OCI-LY3 (cell line): ENCODE measurements at regions not wholly inside any gene's neighbourhood (a gene's known extent, or its start where the extent isn't known, plus 50 kb on each side); places are given as distances from the start of the nearest gene placed in this dataset.

Experiments
- EZH2phosphoT487 ChIP-seq: fragments of 200-600 bp; shearing (Covaris generic); IDR thresholded peaks from 2 replicates; pipeline ENCODE4 v1.6.1; 2018; ENCODE audit warnings: antibody characterized with exemption, mixed run types, low read depth
- TF ChIP-seq, protein P1 (sequence below): fragments of 200-600, 300-600 bp; sonication (generic); IDR thresholded peaks from 2 replicates; pipeline ENCODE4 v1.5.1; 2014; ENCODE audit warnings: antibody characterized with exemption, low read length, low read depth

DNA sequence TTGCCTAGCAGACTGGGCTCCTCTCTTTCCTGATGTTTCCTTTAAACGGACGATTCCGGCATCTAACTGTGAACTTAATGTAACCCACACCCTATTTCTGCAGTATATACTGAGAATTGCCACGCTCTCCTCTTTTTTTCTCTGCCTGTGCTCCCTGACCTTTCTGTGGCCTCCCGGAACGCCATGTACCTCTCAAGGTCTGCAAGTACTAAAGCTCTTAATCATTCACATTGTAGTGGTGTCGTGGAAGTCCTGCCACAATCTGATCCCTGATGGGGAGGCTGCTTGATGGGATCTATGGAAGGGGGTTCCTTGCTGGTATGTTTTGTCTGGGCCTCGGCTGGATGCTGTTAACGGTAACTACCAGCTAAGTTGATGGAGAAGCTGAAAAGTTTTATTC is 302.9 kb upstream of the EPHA5 start:
- TF ChIP-seq, protein P1, sequence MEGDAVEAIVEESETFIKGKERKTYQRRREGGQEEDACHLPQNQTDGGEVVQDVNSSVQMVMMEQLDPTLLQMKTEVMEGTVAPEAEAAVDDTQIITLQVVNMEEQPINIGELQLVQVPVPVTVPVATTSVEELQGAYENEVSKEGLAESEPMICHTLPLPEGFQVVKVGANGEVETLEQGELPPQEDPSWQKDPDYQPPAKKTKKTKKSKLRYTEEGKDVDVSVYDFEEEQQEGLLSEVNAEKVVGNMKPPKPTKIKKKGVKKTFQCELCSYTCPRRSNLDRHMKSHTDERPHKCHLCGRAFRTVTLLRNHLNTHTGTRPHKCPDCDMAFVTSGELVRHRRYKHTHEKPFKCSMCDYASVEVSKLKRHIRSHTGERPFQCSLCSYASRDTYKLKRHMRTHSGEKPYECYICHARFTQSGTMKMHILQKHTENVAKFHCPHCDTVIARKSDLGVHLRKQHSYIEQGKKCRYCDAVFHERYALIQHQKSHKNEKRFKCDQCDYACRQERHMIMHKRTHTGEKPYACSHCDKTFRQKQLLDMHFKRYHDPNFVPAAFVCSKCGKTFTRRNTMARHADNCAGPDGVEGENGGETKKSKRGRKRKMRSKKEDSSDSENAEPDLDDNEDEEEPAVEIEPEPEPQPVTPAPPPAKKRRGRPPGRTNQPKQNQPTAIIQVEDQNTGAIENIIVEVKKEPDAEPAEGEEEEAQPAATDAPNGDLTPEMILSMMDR: no peak
- no peak for TF ChIP-seq EZH2phosphoT487
